Activated effector memory CD4-positive, alpha-beta T cell treated with anti-CD3 and anti-CD28 coated beads, Interleukin-2, amount 50 U/mL, for 16 hours (primary cell): ENCODE measurements at regions not wholly inside any gene's neighbourhood (a gene's known extent, or its start where the extent isn't known, plus 50 kb on each side); places are given as distances from the start of the nearest gene placed in this dataset.

Experiments used
- DNase-seq: peaks from one replicate; pipeline ENCODE4 v3.0.0-alpha.2; 2020

GRCh38 chr12:87828382-87828973, 200.7 kb downstream of the C12orf50 start:
- no peak for DNase-seq

GRCh38 chr12:87827638-87828264, 201.4 kb downstream of the C12orf50 start:
- no peak for DNase-seq

GRCh38 chr12:87822923-87823322, 206.3 kb downstream of the C12orf50 start:
- no peak for DNase-seq

DNA sequence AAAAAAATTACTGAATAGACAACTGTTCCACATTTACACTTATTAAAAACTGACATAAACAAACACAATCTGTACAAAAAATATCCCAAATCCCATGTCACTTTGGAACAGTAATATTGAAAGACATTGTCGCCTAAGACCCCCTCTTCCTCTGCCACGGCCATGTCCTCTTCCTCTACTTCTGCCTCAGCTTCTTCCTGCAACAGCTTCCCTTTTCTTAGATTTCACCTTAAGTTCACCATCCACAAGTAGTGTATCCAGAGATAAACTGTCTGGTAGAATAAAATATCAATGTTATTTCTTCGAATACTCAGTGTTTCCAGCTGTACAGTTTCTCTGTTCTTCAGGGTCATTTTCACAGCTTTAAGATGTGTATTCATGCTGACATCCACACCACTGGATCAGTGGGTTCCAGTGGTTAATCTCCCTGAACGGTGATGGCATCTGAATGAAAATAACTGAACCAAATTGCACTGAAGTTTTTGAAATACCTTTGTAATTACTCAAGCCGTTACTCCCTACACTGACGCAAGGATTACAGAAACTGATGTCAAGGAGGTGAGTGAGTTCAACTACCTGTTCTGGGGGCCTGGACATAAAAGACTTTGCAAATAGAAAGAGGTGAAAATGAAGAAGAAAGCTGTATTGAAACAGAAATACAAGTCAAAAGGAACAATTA, 208.5 kb downstream of the C12orf50 start:
- DNase-seq: no peak

GRCh38 chr12:87818441-87818840, 210.8 kb downstream of the C12orf50 start:
- no peak for DNase-seq

DNA sequence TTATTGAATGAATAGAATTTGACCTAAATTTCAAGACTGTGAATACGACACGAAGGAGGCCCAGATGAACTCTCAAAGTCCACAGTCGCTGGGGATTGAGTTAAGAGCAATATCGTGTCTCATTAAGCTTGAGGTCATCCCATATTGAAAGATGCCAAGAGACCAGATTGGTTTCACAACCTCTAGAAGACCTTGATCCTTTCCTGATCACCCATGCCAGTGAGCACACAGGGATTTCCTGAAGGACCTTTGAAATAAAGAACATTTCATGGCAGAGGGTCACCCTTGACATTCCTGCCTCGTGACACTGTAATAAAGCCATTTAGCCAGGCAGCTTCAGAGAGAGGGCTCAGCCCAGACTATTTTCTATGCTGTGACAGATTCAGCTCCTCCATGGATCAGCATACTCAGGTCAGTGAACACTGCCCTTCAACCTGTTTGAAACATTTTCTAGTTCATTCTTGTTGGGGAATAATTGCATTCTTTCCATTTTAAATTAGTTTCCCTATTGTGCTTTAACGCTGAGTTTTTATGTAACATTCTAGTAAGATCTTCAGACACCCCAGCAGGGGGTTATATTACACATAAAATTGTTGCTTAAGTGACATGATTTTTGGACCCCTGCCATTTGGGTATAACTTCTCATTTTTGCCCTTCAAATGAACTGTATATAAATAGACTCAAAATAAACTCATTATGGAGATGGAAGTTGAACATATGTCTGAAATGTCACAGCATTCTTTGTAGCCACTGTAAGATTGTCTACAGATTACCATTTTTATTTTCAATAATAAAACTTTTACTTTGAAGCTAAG, 213.2 kb downstream of the C12orf50 start:
- no peak for DNase-seq

DNA sequence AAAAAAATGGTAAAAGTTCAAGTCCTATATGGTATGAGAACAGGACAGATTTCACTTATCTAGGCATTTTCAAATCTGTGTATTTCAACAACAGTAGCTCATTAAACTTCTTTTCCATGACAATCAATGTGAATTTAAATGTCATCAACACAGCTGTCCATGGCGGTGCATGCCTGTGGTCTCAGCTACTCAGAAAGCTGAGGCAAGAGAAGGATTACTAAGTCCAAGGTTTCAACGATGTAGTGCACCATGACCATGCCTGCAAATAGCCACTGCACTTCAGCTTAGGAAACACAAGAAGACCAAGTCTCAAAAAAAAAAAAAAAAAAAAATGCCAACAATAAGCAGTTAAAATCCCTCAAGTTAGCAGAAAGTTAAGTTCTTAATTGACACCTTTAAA, 214.6 kb downstream of the C12orf50 start:
- no peak for DNase-seq

DNA sequence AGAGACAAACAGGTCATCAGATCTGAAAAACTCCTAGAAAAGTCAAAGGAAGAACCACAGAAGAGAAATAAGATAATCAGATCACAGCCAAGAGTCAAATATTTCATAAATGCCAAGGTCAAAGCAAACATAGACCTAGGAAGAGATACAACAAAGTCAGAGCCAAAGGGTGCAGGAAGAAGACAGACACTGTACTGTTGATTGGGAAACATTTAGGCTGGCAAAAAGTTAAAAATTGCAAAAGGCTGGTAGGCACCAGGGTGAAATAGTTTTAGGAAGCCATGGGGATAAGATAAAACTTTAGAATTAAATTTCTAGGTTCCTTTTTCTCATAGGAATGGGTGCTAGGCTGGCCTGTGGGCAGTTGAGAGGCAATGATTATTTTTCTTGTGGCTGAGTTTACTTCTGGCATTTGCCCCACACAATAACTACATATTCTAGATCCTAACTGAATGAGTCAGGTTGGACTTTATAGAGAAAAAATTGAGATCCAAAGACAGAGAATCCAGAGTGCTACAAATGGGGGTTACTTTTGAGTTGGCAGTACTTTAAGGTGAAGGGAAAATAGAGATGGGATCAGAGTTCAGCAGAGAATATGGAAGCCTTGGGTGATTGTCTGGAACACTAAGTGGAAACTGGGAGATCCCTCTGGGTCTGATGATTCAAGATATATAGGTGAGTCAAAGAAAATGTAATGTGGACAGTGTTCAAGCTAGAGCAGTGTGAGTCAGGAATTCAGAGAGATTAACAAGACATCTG, 215.5 kb downstream of the C12orf50 start:
- no peak for DNase-seq

- no peak for DNase-seq
Measured at GRCh38 chr12:87812681-87813080, 216.5 kb downstream of the C12orf50 start.

DNA sequence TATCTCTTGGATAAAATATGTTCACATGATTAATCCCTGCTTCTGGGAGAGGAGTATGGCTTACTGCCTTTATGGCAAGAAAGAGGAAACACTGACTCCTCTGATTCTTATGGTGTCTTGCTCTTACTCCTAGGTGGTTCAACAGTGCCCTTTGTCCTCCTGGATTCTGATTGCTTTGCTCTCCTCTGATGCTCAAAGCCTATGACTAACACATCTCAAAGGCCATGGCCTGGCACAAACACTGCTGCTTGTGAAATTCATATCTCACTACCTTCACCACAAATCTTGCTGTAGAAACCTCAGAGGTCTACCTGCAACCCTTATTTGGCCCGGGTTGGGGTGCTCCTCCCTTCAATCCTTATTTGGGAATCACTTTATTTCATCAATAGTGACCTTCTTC, 217.2 kb downstream of the C12orf50 start:
- no peak for DNase-seq

- DNase-seq: no peak
Measured at GRCh38 chr12:87809916-87810315, 219.3 kb downstream of the C12orf50 start.

GRCh38 chr12:87807086-87807485, 222.1 kb downstream of the C12orf50 start:
- DNase-seq: no peak

DNA sequence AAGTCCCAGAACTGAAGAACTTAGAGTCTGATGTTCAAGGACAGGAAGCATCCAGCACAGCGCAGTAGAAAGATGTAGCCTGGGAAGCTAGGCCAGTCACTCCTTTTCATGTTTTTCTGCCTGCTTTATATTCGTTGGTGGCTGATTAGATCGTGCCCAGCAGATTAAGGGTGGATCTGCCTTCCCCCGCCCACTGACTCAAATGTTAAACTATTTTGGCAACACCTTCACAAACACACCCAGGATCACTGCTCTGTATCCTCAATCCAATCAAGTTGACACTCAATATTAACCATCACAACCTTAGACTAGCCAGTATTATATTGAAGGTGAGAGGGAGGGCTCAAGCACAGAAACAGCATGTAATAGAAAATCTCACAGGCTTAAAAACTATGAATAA, 222.9 kb downstream of the C12orf50 start:
- no peak for DNase-seq

DNA sequence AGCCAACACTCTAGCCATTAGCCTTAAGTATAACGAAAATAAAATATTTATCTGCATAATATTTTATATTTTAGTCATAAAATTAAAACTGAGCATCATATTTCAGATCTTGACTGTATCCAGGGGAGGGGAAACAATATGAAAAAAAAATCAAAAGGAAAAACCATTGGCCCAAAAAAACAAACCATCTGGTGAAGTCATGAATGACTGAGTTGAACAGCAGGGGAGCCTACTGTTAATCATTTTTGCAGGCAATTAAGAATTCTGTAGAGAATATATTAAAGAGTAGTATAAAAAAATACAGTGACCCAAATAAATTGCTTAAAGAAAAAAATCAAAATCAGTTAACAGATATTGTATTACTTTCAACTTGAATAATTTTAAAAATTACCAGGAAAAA, 224.8 kb downstream of the C12orf50 start:
- no peak for DNase-seq

GRCh38 chr12:87802721-87803011, 226.5 kb downstream of the C12orf50 start:
- DNase-seq: no peak

GRCh38 chr12:87801860-87802720, 227.1 kb downstream of the C12orf50 start:
- no peak for DNase-seq

DNA sequence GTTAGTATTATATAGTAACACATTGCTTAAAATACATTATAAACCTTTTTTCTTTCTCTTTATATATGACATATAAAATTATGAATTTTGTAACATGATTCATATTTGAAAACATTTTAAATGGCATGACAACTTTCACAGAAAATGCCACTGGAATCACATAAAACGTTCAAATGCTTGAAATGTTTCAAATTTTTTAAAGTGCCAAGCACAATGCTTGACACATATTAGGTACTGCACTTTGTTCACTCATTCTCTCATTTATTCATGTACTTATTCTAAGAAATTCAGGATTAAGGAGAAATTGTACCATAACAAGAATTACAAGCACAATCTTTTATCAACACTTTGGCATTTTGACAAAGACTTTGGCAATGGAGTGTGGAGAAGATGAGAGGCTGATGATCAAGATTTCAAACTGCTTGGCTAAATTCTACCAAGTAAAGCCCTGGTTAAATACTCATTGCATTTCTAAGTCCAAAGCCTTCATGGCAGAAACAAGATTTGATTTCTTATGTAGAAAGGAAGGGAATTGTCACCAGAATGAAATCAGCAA, 232.2 kb downstream of the C12orf50 start:
- no peak for DNase-seq

GRCh38 chr12:87795555-87795954, 233.6 kb downstream of the C12orf50 start:
- no peak for DNase-seq

GRCh38 chr12:87794854-87795253, 234.3 kb downstream of the C12orf50 start:
- no peak for DNase-seq

GRCh38 chr12:87793131-87793530, 236.1 kb downstream of the C12orf50 start:
- no peak for DNase-seq

GRCh38 chr12:87784350-87784749, 244.9 kb downstream of the C12orf50 start:
- DNase-seq: no peak

DNA sequence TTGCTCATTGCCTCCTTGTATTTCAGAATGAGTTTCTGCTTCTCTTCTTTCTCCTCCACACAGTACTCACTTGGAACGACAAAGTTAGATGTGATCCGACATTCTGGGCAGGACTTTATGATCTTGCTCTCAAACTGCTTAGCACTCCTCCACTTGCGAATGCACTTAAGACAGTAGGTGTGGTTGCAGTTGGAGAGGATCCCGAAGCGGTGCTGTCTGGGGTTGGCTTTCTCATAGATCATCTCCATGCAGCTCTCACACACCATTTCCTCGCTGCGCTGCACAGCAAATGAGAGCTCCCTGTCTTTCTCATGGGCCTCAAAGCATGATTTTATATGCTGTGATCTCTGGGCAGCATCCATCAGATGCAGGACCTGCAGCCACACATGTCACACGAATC, 245.7 kb downstream of the C12orf50 start:
- DNase-seq: no peak
